Ammon's horn (tissue), 1 donor: ENCODE measurements at regions not wholly inside any gene's neighbourhood (a gene's known extent, or its start where the extent isn't known, plus 50 kb on each side); places are given as distances from the start of the nearest gene placed in this dataset.

ENCODE experiments used
- DNase-seq: peaks from one replicate; pipeline ENCODE4 v3.0.0-alpha.2; 2016; ENCODE audit warnings: low spot score

- DNase-seq, result no peak
Observed at GRCh38 chr3:45277636-45278035, 51.5 kb upstream of the TMEM158 start.

GRCh38 chr3:45280232-45280631 is 54.1 kb upstream of the TMEM158 start:
- DNase-seq, result no peak

GRCh38 chr3:45280971-45281370 is 54.9 kb upstream of the TMEM158 start:
- no peak for DNase-seq

- DNase-seq, result no peak
Observed at GRCh38 chr3:45283471-45283870, 57.4 kb upstream of the TMEM158 start.

- no peak for DNase-seq
Observed at GRCh38 chr3:45297331-45297730, 71.2 kb upstream of the TMEM158 start.

GRCh38 chr3:45302470-45302869 is 76.4 kb upstream of the TMEM158 start:
- no peak for DNase-seq

- DNase-seq, result no peak
Observed at GRCh38 chr3:45306406-45307008, 80.4 kb upstream of the TMEM158 start.

GRCh38 chr3:45309876-45310275 is 78.5 kb upstream of the LARS2 start:
- no peak for DNase-seq

GRCh38 chr3:45311327-45311726 is 77.0 kb upstream of the LARS2 start:
- DNase-seq, result no peak

- DNase-seq, result no peak
Observed at GRCh38 chr3:45311953-45312801, 76.2 kb upstream of the LARS2 start.

- DNase-seq, result no peak
Observed at GRCh38 chr3:45312836-45313493, 75.4 kb upstream of the LARS2 start.

- DNase-seq, result no peak
Observed at GRCh38 chr3:45313743-45314403, 74.5 kb upstream of the LARS2 start.

GRCh38 chr3:45317710-45318109 is 70.7 kb upstream of the LARS2 start:
- no peak for DNase-seq

- DNase-seq, result no peak
Observed at GRCh38 chr3:45318689-45319088, 69.7 kb upstream of the LARS2 start.

GRCh38 chr3:45319231-45319995 is 69.0 kb upstream of the LARS2 start:
- DNase-seq, result no peak

GRCh38 chr3:45319996-45320305 is 68.4 kb upstream of the LARS2 start:
- no peak for DNase-seq

- no peak for DNase-seq
Observed at GRCh38 chr3:45320986-45321385, 67.4 kb upstream of the LARS2 start.

- no peak for DNase-seq
Observed at GRCh38 chr3:45321607-45322391, 66.6 kb upstream of the LARS2 start.

GRCh38 chr3:45322616-45323015 is 65.8 kb upstream of the LARS2 start:
- DNase-seq, result no peak

GRCh38 chr3:45325676-45326075 is 62.7 kb upstream of the LARS2 start:
- DNase-seq, result no peak

- no peak for DNase-seq
Observed at GRCh38 chr3:45329761-45330305, 58.5 kb upstream of the LARS2 start.
